HCT116 (cell line): ENCODE measurements at regions not wholly inside any gene's neighbourhood (a gene's known extent, or its start where the extent isn't known, plus 50 kb on each side); places are given as distances from the start of the nearest gene placed in this dataset.

Source experiments
- ATAC-seq: fragments of 200-7000 bp; cut with Tn5 transposase; 2 replicates; pipeline ENCODE4 v1.9.1; 2020; ENCODE audit warnings: mild to moderate bottlenecking, moderate library complexity
- BruUV-seq: library from RNA; stranded (reverse); fragments of 400-500 nt; replicated peaks from 2 replicates; lab custom pipeline; 2021; lab: Mats Ljungman, UMichigan
- CTCF ChIA-PET: fragments of 300-600 bp; sonication (Branson Sonifier 250); formaldehyde crosslinking; loops from one replicate; lab custom pipeline; 2021; ENCODE audit warnings: antibody characterized with exemption; lab: Charles Lee
- POLR2A ChIA-PET: fragments of 300-600, 350-600 bp; sonication (Branson Sonifier 250); formaldehyde crosslinking; loops from one replicate; lab custom pipeline; 2021; ENCODE audit warnings: antibody characterized with exemption; lab: Charles Lee
- RAD21 ChIA-PET, 2 experiments: fragments of 300-600 bp; sonication (Branson Sonifier 250); formaldehyde crosslinking; loops; one replicate each; lab custom pipeline; 2023; ENCODE audit warnings: low total read pairs in 2 of 2; ENCODE audit not compliant: uncharacterized antibody in 2 of 2, unreplicated experiment in 2 of 2, low non-redundant PET in 1 of 2; lab: Charles Lee
- DNase-seq: peaks from one replicate; pipeline ENCODE4 v3.0.0-alpha.2; 2010; ENCODE audit warnings: low read depth, low spot score
- H2AFZ ChIP-seq: fragments of 200-600 bp; shearing (Covaris generic), sonication (generic); 2 replicates; pipeline ENCODE4 v1.6.1; 2017; ENCODE audit warnings: low read depth, mixed run types, mixed read lengths, antibody characterized with exemption, low read length; ENCODE audit not compliant: poor library complexity, severe bottlenecking
- H3K27ac ChIP-seq: 2 replicates; pipeline ENCODE4 v1.5.1; 2012; ENCODE audit warnings: low read depth, low read length
- H3K27me3 ChIP-seq: fragments of 200-600 bp; sonication (generic); 2 replicates; pipeline ENCODE4 v1.6.1; 2016; ENCODE audit warnings: mixed run types, low read length, mixed read lengths; ENCODE audit not compliant: insufficient read depth
- H3K36me3 ChIP-seq, 2 experiments: fragments of 200-500 bp in 1 of 2; fragments of 200-600 bp in 1 of 2; sonication (Bioruptor generic) in 1 of 2; sonication (generic) in 1 of 2; 2 replicates each; pipeline versions ENCODE4 v1.5.1 to v1.6.1; 2014 to 2016; ENCODE audit warnings: low read length in 2 of 2, inconsistent platforms in 1 of 2, mixed read lengths in 1 of 2, mixed run types in 1 of 2; ENCODE audit not compliant: insufficient read depth in 2 of 2, control insufficient read depth in 1 of 2
- H3K4me1 ChIP-seq, 2 experiments: fragments of 200-600 bp in 1 of 2; sonication (generic) in 1 of 2; 2 replicates each; pipeline versions ENCODE4 v1.5.1 to v1.6.1; 2012 to 2017; ENCODE audit warnings: low read length in 2 of 2, inconsistent platforms in 1 of 2, mild to moderate bottlenecking in 1 of 2, mixed read lengths in 1 of 2, mixed run types in 1 of 2, moderate library complexity in 1 of 2; ENCODE audit not compliant: insufficient read depth in 2 of 2, control insufficient read depth in 1 of 2
- H3K4me2 ChIP-seq: fragments of 200-600 bp; sonication (generic); 2 replicates; pipeline ENCODE4 v1.6.1; 2017; ENCODE audit warnings: mixed run types, low read length, mixed read lengths
- H3K4me3 ChIP-seq, 2 experiments: fragments of 200-600 bp in 1 of 2; sonication (generic) in 1 of 2; replicated peaks in 1 of 2; 2 replicates each; pipeline ENCODE4 v1.5.1; 2011 to 2016; ENCODE audit warnings: low read length in 2 of 2, control low read depth in 1 of 2, low read depth in 1 of 2, mild to moderate bottlenecking in 1 of 2, mixed read lengths in 1 of 2, mixed run types in 1 of 2
- H3K79me2 ChIP-seq: fragments of 200-600 bp; sonication (generic); 2 replicates; pipeline ENCODE4 v1.6.1; 2017; ENCODE audit warnings: mild to moderate bottlenecking, mixed run types, low read length, moderate library complexity, mixed read lengths; ENCODE audit not compliant: insufficient read depth
- H3K9ac ChIP-seq: fragments of 200-600 bp; sonication (generic); 2 replicates; pipeline ENCODE4 v1.6.1; 2016; ENCODE audit warnings: low read length, mixed read lengths
- H3K9me2 ChIP-seq: fragments of 200-600 bp; sonication (generic), shearing (Covaris generic); 2 replicates; pipeline ENCODE4 v1.6.1; 2017; ENCODE audit warnings: mixed run types, mild to moderate bottlenecking, moderate library complexity; ENCODE audit not compliant: insufficient read depth
- H3K9me3 ChIP-seq, 2 experiments: fragments of 200-500 bp in 1 of 2; fragments of 200-600 bp in 1 of 2; sonication (Bioruptor generic) in 1 of 2; sonication (generic) in 1 of 2; 2 replicates each; pipeline ENCODE4 v1.6.1; 2014 to 2017; ENCODE audit warnings: low read length in 2 of 2, mixed read lengths in 2 of 2, inconsistent platforms in 1 of 2, low read depth in 1 of 2, mild to moderate bottlenecking in 1 of 2, mixed run types in 1 of 2, moderate library complexity in 1 of 2; ENCODE audit not compliant: control insufficient read depth in 1 of 2, insufficient read depth in 1 of 2
- H4K20me1 ChIP-seq: fragments of 200-600 bp; sonication (generic), shearing (Covaris generic); 2 replicates; pipeline ENCODE4 v1.6.1; 2017; ENCODE audit warnings: mixed run types, mild to moderate bottlenecking, moderate library complexity; ENCODE audit not compliant: insufficient read depth
- JUND ChIP-seq: IDR thresholded peaks from 2 replicates; pipeline ENCODE4 v1.6.1; 2012
- POLR2A ChIP-seq: IDR thresholded peaks from 2 replicates; pipeline ENCODE4 v1.7.0; 2011; ENCODE audit warnings: borderline replicate concordance; ENCODE audit not compliant: insufficient read depth, insufficient read length; ENCODE audit errors: extremely low read depth
- SP1 ChIP-seq: IDR thresholded peaks from 2 replicates; pipeline ENCODE4 v1.6.1; 2012; ENCODE audit warnings: low read depth
- SRF ChIP-seq: IDR thresholded peaks from 2 replicates; pipeline ENCODE4 v1.6.1; 2012; ENCODE audit warnings: low read depth
- YY1 ChIP-seq: IDR thresholded peaks from 2 replicates; pipeline ENCODE4 v1.6.1; 2011; ENCODE audit warnings: low read length, low read depth, moderate library complexity, mild to moderate bottlenecking; ENCODE audit not compliant: insufficient replicate concordance; ENCODE audit errors: extremely low read depth
- intact Hi-C: fragments of 100-400 bp; cut with micrococcal nuclease; formaldehyde crosslinking; loops from 2 replicates; pipeline ENCODE4 v1.10.0; 2022
- TF ChIP-seq, protein P1 (sequence below): IDR thresholded peaks from 2 replicates; pipeline ENCODE4 v1.6.1; 2011; ENCODE audit warnings: mild to moderate bottlenecking, low read length, moderate library complexity; ENCODE audit not compliant: insufficient replicate concordance; ENCODE audit errors: extremely low read depth
- TF ChIP-seq, protein P2 (sequence below): IDR thresholded peaks from 2 replicates; pipeline ENCODE4 v1.6.1; 2012
- TF ChIP-seq, protein P3 (sequence below): IDR thresholded peaks from 2 replicates; pipeline ENCODE4 v1.6.1; 2012

DNA sequence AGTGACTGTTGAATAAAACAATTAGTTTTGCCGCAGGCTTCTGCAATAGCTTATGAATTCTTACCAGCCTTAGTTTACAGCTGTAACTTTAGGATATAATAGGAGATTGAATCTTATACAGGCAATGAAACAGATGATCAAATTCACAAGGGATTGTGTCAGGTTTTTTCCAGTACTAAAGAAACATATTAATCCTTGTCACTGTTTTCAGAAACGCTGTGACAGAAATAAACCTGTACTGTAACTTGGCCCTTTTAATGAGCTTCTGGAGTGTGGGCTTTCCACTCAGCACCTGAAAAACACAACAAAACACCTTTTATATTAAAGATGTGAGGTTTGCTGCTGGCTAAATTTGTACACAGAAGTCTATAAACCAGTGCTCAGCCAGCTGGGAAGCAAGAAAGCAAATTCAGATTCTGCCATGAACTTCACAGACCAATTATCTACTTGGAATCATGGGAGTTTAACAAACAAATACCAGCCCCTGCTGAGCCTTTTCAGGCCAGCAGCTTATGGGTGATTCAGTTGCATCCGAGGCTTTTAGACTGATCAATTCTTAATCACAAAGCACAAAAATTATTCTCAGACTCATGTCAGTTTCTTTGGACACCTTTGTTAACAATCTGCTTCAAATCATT is 109.5 kb downstream of the FOXG1 start:
- Histone ChIP-seq H3K9ac (no peak overlapping the region), H3K36me3 (no peaks in the 10 kb centered on the region), H3K27me3 (no peaks in the 10 kb centered on the region), H3K4me1 (no peaks in the 10 kb centered on the region), H3K9me3 (peaks cover 12 to 20% of the 10 kb centered on the region in 2 experiments; a peak in 2 of 4 replicates), H3K9me2 (no peaks in the 10 kb centered on the region), H4K20me1 (no peaks in the 10 kb centered on the region), H3K4me2 (no peak overlapping the region), H3K4me3 (no peak overlapping the region), H3K27ac (no peak overlapping the region), H3K79me2 (no peaks in the 10 kb centered on the region), H2AFZ (no peak overlapping the region)
- intact Hi-C loops: no loop called here
- TF ChIP-seq POLR2A (no peak), YY1 (no peak), SRF (no peak), SP1 (no peak), JUND (no peak)
- TF ChIP-seq, protein P1, sequence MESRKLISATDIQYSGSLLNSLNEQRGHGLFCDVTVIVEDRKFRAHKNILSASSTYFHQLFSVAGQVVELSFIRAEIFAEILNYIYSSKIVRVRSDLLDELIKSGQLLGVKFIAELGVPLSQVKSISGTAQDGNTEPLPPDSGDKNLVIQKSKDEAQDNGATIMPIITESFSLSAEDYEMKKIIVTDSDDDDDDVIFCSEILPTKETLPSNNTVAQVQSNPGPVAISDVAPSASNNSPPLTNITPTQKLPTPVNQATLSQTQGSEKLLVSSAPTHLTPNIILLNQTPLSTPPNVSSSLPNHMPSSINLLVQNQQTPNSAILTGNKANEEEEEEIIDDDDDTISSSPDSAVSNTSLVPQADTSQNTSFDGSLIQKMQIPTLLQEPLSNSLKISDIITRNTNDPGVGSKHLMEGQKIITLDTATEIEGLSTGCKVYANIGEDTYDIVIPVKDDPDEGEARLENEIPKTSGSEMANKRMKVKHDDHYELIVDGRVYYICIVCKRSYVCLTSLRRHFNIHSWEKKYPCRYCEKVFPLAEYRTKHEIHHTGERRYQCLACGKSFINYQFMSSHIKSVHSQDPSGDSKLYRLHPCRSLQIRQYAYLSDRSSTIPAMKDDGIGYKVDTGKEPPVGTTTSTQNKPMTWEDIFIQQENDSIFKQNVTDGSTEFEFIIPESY: no peak
- TF ChIP-seq, protein P2, sequence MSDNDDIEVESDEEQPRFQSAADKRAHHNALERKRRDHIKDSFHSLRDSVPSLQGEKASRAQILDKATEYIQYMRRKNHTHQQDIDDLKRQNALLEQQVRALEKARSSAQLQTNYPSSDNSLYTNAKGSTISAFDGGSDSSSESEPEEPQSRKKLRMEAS: no peak
- TF ChIP-seq, protein P3, sequence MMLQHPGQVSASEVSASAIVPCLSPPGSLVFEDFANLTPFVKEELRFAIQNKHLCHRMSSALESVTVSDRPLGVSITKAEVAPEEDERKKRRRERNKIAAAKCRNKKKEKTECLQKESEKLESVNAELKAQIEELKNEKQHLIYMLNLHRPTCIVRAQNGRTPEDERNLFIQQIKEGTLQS: no peak
- no TSS peak for BruUV-seq
- DNase-seq (no peak), ATAC-seq (no peak)
- CTCF ChIA-PET: no interaction called here
- POLR2A ChIA-PET: no interaction called here
- RAD21 ChIA-PET: no interaction called here
